NAMALWA (cell line): ENCODE measurements at regions not wholly inside any gene's neighbourhood (a gene's known extent, or its start where the extent isn't known, plus 50 kb on each side); places are given as distances from the start of the nearest gene placed in this dataset.

Experiments
- DNase-seq: peaks from one replicate; pipeline ENCODE4 v3.0.0-alpha.2; 2015; ENCODE audit warnings: low spot score

- DNase-seq = no peak
These were observed 607.5 kb upstream of the ROBO2 start for GRCh38 chr3:76432396-76432795.

- DNase-seq = no peak
These were observed 603.0 kb upstream of the ROBO2 start for GRCh38 chr3:76436894-76437293.

- DNase-seq = no peak
These were observed 600.9 kb upstream of the ROBO2 start for GRCh38 chr3:76438971-76439370.

- DNase-seq = no peak
These were observed 597.5 kb upstream of the ROBO2 start for GRCh38 chr3:76442374-76442915.

GRCh38 chr3:76456322-76456721 lies 583.6 kb upstream of the ROBO2 start:
- DNase-seq = no peak

GRCh38 chr3:76463501-76463900 lies 576.4 kb upstream of the ROBO2 start:
- DNase-seq = no peak

- no peak for DNase-seq
These were observed 569.6 kb upstream of the ROBO2 start for GRCh38 chr3:76470285-76470684.

- no peak for DNase-seq
These were observed 565.3 kb upstream of the ROBO2 start for GRCh38 chr3:76474632-76475031.

- DNase-seq = no peak
These were observed 560.7 kb upstream of the ROBO2 start for GRCh38 chr3:76479161-76479650.

GRCh38 chr3:76482510-76482909 lies 557.4 kb upstream of the ROBO2 start:
- DNase-seq = no peak

- DNase-seq = no peak
These were observed 552.5 kb upstream of the ROBO2 start for GRCh38 chr3:76487446-76487845.

GRCh38 chr3:76490064-76490463 lies 549.8 kb upstream of the ROBO2 start:
- DNase-seq = no peak

- DNase-seq = no peak
These were observed 544.7 kb upstream of the ROBO2 start for GRCh38 chr3:76495216-76495615.

- DNase-seq = no peak
These were observed 542.3 kb upstream of the ROBO2 start for GRCh38 chr3:76497636-76498035.

GRCh38 chr3:76500746-76501275 lies 539.1 kb upstream of the ROBO2 start:
- no peak for DNase-seq

- no peak for DNase-seq
These were observed 538.6 kb upstream of the ROBO2 start for GRCh38 chr3:76501315-76501714.

- no peak for DNase-seq
These were observed 537.8 kb upstream of the ROBO2 start for GRCh38 chr3:76502076-76502475.

- DNase-seq = no peak
These were observed 534.6 kb upstream of the ROBO2 start for GRCh38 chr3:76505202-76505845.

GRCh38 chr3:76509179-76509830 lies 530.6 kb upstream of the ROBO2 start:
- DNase-seq = no peak

GRCh38 chr3:76514836-76515235 lies 525.1 kb upstream of the ROBO2 start:
- DNase-seq = no peak

GRCh38 chr3:76523337-76523736 lies 516.6 kb upstream of the ROBO2 start:
- no peak for DNase-seq

GRCh38 chr3:76525726-76526125 lies 514.2 kb upstream of the ROBO2 start:
- DNase-seq = no peak

GRCh38 chr3:76527773-76528172 lies 512.1 kb upstream of the ROBO2 start:
- no peak for DNase-seq
